HepG2 (cell line): ENCODE measurements at regions not wholly inside any gene's neighbourhood (a gene's known extent, or its start where the extent isn't known, plus 50 kb on each side); places are given as distances from the start of the nearest gene placed in this dataset.

Source experiments
- ATAC-seq: fragments of 200-7000 bp; cut with Tn5 transposase; 3 replicates; pipeline ENCODE4 v1.9.1; 2020; ENCODE audit warnings: mild to moderate bottlenecking, moderate library complexity
- BruUV-seq: library from RNA; stranded (reverse); fragments of 400-500 nt; replicated peaks from 2 replicates; lab custom pipeline; 2021; lab: Mats Ljungman, UMichigan
- CTCF ChIA-PET: fragments of 300-600 bp; formaldehyde crosslinking; extraction: SDS; loops from one replicate; lab custom pipeline; 2021; ENCODE audit warnings: low total read pairs, inconsistent platforms, low intra/inter-chr PET ratio; lab: Yijun Ruan, JAX
- POLR2A ChIA-PET: fragments of 350-600 bp; sonication (Branson Sonifier 250); formaldehyde crosslinking; loops from one replicate; lab custom pipeline; 2020; ENCODE audit warnings: antibody characterized with exemption, inconsistent platforms; lab: Yijun Ruan, JAX
- DNase-seq: peaks from one replicate; pipeline ENCODE4 v3.0.0-alpha.2; 2015; ENCODE audit warnings: low spot score
- FAIRE-seq: peaks from 3 replicates; lab custom pipeline; 2011; peaks lifted over from hg19 to GRCh38; lab: Jason Lieb, UNC
- H2AFZ ChIP-seq: one replicate; pipeline ENCODE4 v1.6.1; 2011; ENCODE audit warnings: low read length, inconsistent platforms
- H3K27ac ChIP-seq: fragments of 300-600 bp; 3 replicates; pipeline ENCODE4 v1.8.0; 2011; ENCODE audit warnings: mixed run types, mild to moderate bottlenecking, mixed read lengths, low read length, inconsistent platforms; ENCODE audit not compliant: insufficient read depth; ENCODE audit errors: extremely low read length
- H3K27me3 ChIP-seq, 2 experiments: fragments of 200-600 bp in 1 of 2; 2 replicates in 1 of 2; 3 replicates in 1 of 2; pipeline versions ENCODE4 v1.6.0 to v1.8.0; 2011; ENCODE audit warnings: low read length in 2 of 2, mild to moderate bottlenecking in 2 of 2, moderate library complexity in 2 of 2, inconsistent platforms in 1 of 2; ENCODE audit not compliant: insufficient read depth in 2 of 2, control insufficient read depth in 1 of 2
- H3K36me3 ChIP-seq, 2 experiments: fragments of 200-600 bp in 1 of 2; replicated peaks in 1 of 2; 2 replicates in 1 of 2; 3 replicates in 1 of 2; pipeline versions ENCODE4 v1.5.1 to v1.8.0; 2011; ENCODE audit warnings: low read length in 2 of 2, inconsistent platforms in 1 of 2; ENCODE audit not compliant: insufficient read depth in 2 of 2, control insufficient read depth in 1 of 2
- H3K4me1 ChIP-seq: 2 replicates; pipeline ENCODE4 v1.5.1; 2012; ENCODE audit warnings: low read length, inconsistent platforms; ENCODE audit not compliant: insufficient read depth
- H3K4me2 ChIP-seq: 2 replicates; pipeline ENCODE4 v1.6.0; 2011; ENCODE audit warnings: low read depth, low read length, inconsistent platforms
- H3K4me3 ChIP-seq, 3 experiments: fragments of 200-600 bp in 1 of 3; sonication (generic), shearing (Covaris generic) in 1 of 3; replicated peaks in 1 of 3; 2 replicates each; pipeline ENCODE4 v1.5.1; 2011 to 2016; ENCODE audit warnings: low read length in 3 of 3, inconsistent platforms in 2 of 3, low read depth in 2 of 3, mild to moderate bottlenecking in 2 of 3, control low read depth in 1 of 3, mixed read lengths in 1 of 3; ENCODE audit not compliant: insufficient read depth in 1 of 3
- H3K79me2 ChIP-seq: one replicate; pipeline ENCODE4 v1.6.1; 2011; ENCODE audit warnings: low read length, inconsistent platforms; ENCODE audit not compliant: insufficient read depth
- H3K9ac ChIP-seq: 2 replicates; pipeline ENCODE4 v1.6.0; 2011; ENCODE audit warnings: mild to moderate bottlenecking, low read depth, low read length, inconsistent platforms; ENCODE audit not compliant: insufficient read depth
- H3K9me3 ChIP-seq: 2 replicates; pipeline ENCODE4 v1.5.1; 2012; ENCODE audit warnings: mild to moderate bottlenecking, low read length
- H4K20me1 ChIP-seq: 2 replicates; pipeline ENCODE4 v1.6.0; 2011; ENCODE audit warnings: inconsistent platforms, mild to moderate bottlenecking, low read length, moderate library complexity; ENCODE audit not compliant: insufficient read depth
- CEBPZ ChIP-seq: IDR thresholded peaks from 2 replicates; pipeline ENCODE4 v1.6.1; 2012; ENCODE audit warnings: low read length, improper control_type of control experiment
- ETV6 ChIP-seq: sonication (generic); formaldehyde crosslinking; conservative IDR thresholded peaks from 2 replicates; pipeline ENCODE4 v1.4.0; 2020; ENCODE audit warnings: missing genetic modification reagents
- FIP1L1 ChIP-seq: fragments of 200-400 bp; formaldehyde crosslinking; IDR thresholded peaks from 2 replicates; pipeline ENCODE4 v1.6.1; 2018; ENCODE audit warnings: low read depth, mild to moderate bottlenecking, low read length, moderate library complexity, borderline replicate concordance; ENCODE audit not compliant: insufficient read depth
- GATAD2A ChIP-seq: IDR thresholded peaks from 2 replicates; pipeline ENCODE4 v1.6.1; 2016
- PRMT3 ChIP-seq: sonication (generic); formaldehyde crosslinking; IDR thresholded peaks from 2 replicates; pipeline ENCODE4 v1.8.1; 2022; ENCODE audit warnings: low read depth, mild to moderate bottlenecking, moderate library complexity, missing genetic modification reagents, borderline replicate concordance
- RARG ChIP-seq: sonication (generic); formaldehyde crosslinking; IDR thresholded peaks from 2 replicates; pipeline ENCODE4 v1.4.0; 2020; ENCODE audit warnings: low read depth, mild to moderate bottlenecking, missing genetic modification reagents
- ZBED4 ChIP-seq: sonication (generic); formaldehyde crosslinking; IDR thresholded peaks from 2 replicates; pipeline ENCODE4 v1.4.0; 2020; ENCODE audit warnings: missing genetic modification reagents, borderline replicate concordance
- ZBTB34 ChIP-seq: sonication (generic); formaldehyde crosslinking; IDR thresholded peaks from 2 replicates; pipeline ENCODE4 v1.8.0; 2022; ENCODE audit warnings: mild to moderate bottlenecking, missing genetic modification reagents
- ZBTB49 ChIP-seq: sonication (generic); formaldehyde crosslinking; IDR thresholded peaks from 2 replicates; pipeline ENCODE4 v1.4.0; 2020; ENCODE audit warnings: missing genetic modification reagents, borderline replicate concordance
- ZNF639 ChIP-seq: conservative IDR thresholded peaks from 2 replicates; pipeline ENCODE4 v1.6.1; 2018; ENCODE audit warnings: missing genetic modification reagents
- ZNF772 ChIP-seq: sonication (generic); formaldehyde crosslinking; IDR thresholded peaks from 2 replicates; pipeline ENCODE4 v1.5.0; 2020; ENCODE audit warnings: mild to moderate bottlenecking, missing genetic modification reagents
- WGBS: methylation state at CpG from one replicate; pipeline ENCODE4 v1.1.6; 2017; ENCODE audit warnings: low lambda C conversion rate; 5-methylcytosine and 5-hydroxymethylcytosine counted together
- in situ Hi-C: cut with HindIII; loops from 2 replicates; pipeline ENCODE4 v1.10.0; 2017; ENCODE audit warnings: low pct_unique_long_range_greater_than_20kb; ENCODE audit not compliant: extremely low pct_ligation_motif_present
- intact Hi-C: fragments of 100-400 bp; cut with micrococcal nuclease; formaldehyde crosslinking; loops from one replicate; pipeline ENCODE4 v1.10.0; 2022; ENCODE audit not compliant: unreplicated experiment

GRCh38 chr19:28519218-28519779 lies 693.7 kb downstream of the UQCRFS1 start:
- FAIRE-seq (no peak), DNase-seq (no peak), ATAC-seq (no peak)
- Histone ChIP-seq H4K20me1 (no peaks in the 10 kb centered on the region), H3K9ac (no peak overlapping the region), H3K4me2 (no peak overlapping the region), H2AFZ (no peak overlapping the region), H3K27me3 (no peaks in the 10 kb centered on the region; a peak in 1 of 5 replicates), H3K4me3 (no peak overlapping the region), H3K4me1 (no peaks in the 10 kb centered on the region), H3K9me3 (peaks cover 89% of the 10 kb centered on the region), H3K36me3 (no peaks in the 10 kb centered on the region), H3K79me2 (no peaks in the 10 kb centered on the region), H3K27ac (no peak overlapping the region)
- no TSS peak for BruUV-seq
- CTCF ChIA-PET = no interaction called here
- POLR2A ChIA-PET = no interaction called here
- intact Hi-C loops (no loop called here), in situ Hi-C loops (no loop called here)
- 31% methylated on average over 7 of the region's 8 CpGs for WGBS
- TF ChIP-seq CEBPZ (no peak), FIP1L1 (no peak), ZBTB49 (CRISPR knock-in tag) (no peak), ETV6 (CRISPR knock-in tag) (no peak), ZBTB34 (CRISPR knock-in tag) (no peak), RARG (CRISPR knock-in tag) (no peak), ZNF639 (CRISPR knock-in tag) (no peak), GATAD2A (no peak), ZBED4 (CRISPR knock-in tag) (no peak), PRMT3 (CRISPR knock-in tag) (no peak), ZNF772 (no peak)
